ENCODE measurements at regions not wholly inside any gene's neighbourhood (a gene's known extent, or its start where the extent isn't known, plus 50 kb on each side); places are given as distances from the start of the nearest gene placed in this dataset.

GRCh38 chr14:98984027-98984718, 287.8 kb downstream of the BCL11B start:
- DNase-seq (ENCODE audit: low read depth): no peak
- no peak overlapping the region for H3K4me3 ChIP-seq (ENCODE audit: control insufficient read depth, low read depth, low read length)
- TF ChIP-seq CTCF (conservative IDR thresholded peaks at IDR 0.05; ENCODE audit: control insufficient read depth, insufficient read depth, low read depth, low read length): no peak

GRCh38 chr14:98984719-98985041, 287.3 kb downstream of the BCL11B start:
- DNase-seq (ENCODE audit: low read depth): no peak
- no peak for TF ChIP-seq CTCF (conservative IDR thresholded peaks at IDR 0.05; ENCODE audit: control insufficient read depth, insufficient read depth, low read depth, low read length)

GRCh38 chr14:98993818-98994217, 278.2 kb downstream of the BCL11B start:
- no peak for DNase-seq (ENCODE audit: low read depth)
- TF ChIP-seq CTCF (conservative IDR thresholded peaks at IDR 0.05; ENCODE audit: control insufficient read depth, insufficient read depth, low read depth, low read length): no peak
- no peak overlapping the region for H3K4me3 ChIP-seq (ENCODE audit: control insufficient read depth, low read depth, low read length)

More at GRCh38 chr14:98984719-98985041, 287.3 kb downstream of the BCL11B start:
- no peak overlapping the region for H3K4me3 ChIP-seq (ENCODE audit: control insufficient read depth, low read depth, low read length)

GRCh38 chr14:98994561-98994960, 277.4 kb downstream of the BCL11B start:
- no peak for DNase-seq (ENCODE audit: low read depth)
- H3K4me3 ChIP-seq (ENCODE audit: control insufficient read depth, low read depth, low read length): no peak overlapping the region
- TF ChIP-seq CTCF (conservative IDR thresholded peaks at IDR 0.05; ENCODE audit: control insufficient read depth, insufficient read depth, low read depth, low read length): no peak

- H3K4me3 ChIP-seq (ENCODE audit: control insufficient read depth, low read depth, low read length): no peak overlapping the region
- no peak for DNase-seq (ENCODE audit: low read depth)
- no peak for TF ChIP-seq CTCF (conservative IDR thresholded peaks at IDR 0.05; ENCODE audit: control insufficient read depth, insufficient read depth, low read depth, low read length)
These were observed 274.3 kb downstream of the BCL11B start for GRCh38 chr14:98997526-98998205.

GRCh38 chr14:98999345-98999744, 272.7 kb downstream of the BCL11B start:
- no peak overlapping the region for H3K4me3 ChIP-seq (ENCODE audit: control insufficient read depth, low read depth, low read length)
- TF ChIP-seq CTCF (conservative IDR thresholded peaks at IDR 0.05; ENCODE audit: control insufficient read depth, insufficient read depth, low read depth, low read length): no peak
- no peak for DNase-seq (ENCODE audit: low read depth)

All from fibroblast of mammary gland (primary cell).